OCI-LY7 (cell line): ENCODE measurements at regions not wholly inside any gene's neighbourhood (a gene's known extent, or its start where the extent isn't known, plus 50 kb on each side); places are given as distances from the start of the nearest gene placed in this dataset.

Source experiments
- BruUV-seq: library from RNA; stranded (reverse); fragments of 400-500 nt; replicated peaks from 2 replicates; lab custom pipeline; 2021; lab: Mats Ljungman, UMichigan
- CTCF ChIA-PET: fragments of 300-600 bp; sonication (Branson Sonifier 250); formaldehyde crosslinking; loops from one replicate; lab custom pipeline; 2022; ENCODE audit warnings: antibody characterized with exemption; ENCODE audit not compliant: unreplicated experiment; lab: Charles Lee
- POLR2A ChIA-PET: fragments of 300-600 bp; sonication (Branson Sonifier 250); formaldehyde crosslinking; loops from one replicate; lab custom pipeline; 2022; ENCODE audit warnings: antibody characterized with exemption; lab: Charles Lee
- DNase-seq: peaks from one replicate; pipeline ENCODE4 v3.0.0-alpha.2; 2015; ENCODE audit warnings: low spot score
- H2AFZ ChIP-seq: fragments of 200-600 bp; sonication (generic), shearing (Covaris generic); 2 replicates; pipeline ENCODE4 v1.6.1; 2014; ENCODE audit warnings: mild to moderate bottlenecking, antibody characterized with exemption, low read length, moderate library complexity
- H3K27ac ChIP-seq: fragments of 200-600 bp; sonication (generic); 2 replicates; pipeline ENCODE4 v1.5.1; 2014; ENCODE audit warnings: mixed run types, low read depth, mild to moderate bottlenecking, moderate library complexity, low read length, inconsistent platforms; ENCODE audit not compliant: poor library complexity, severe bottlenecking
- H3K36me3 ChIP-seq: fragments of 200-600 bp; sonication (generic); 2 replicates; pipeline ENCODE4 v1.6.1; 2014; ENCODE audit warnings: mild to moderate bottlenecking, antibody characterized with exemption, low read length, moderate library complexity, mixed read lengths; ENCODE audit not compliant: insufficient read depth
- H3K4me1 ChIP-seq: fragments of 200-600 bp; sonication (generic); 2 replicates; pipeline ENCODE4 v1.5.1; 2014; ENCODE audit warnings: mild to moderate bottlenecking, low read length; ENCODE audit not compliant: insufficient read depth, poor library complexity, severe bottlenecking
- H3K4me2 ChIP-seq: fragments of 200-600 bp; sonication (generic); 2 replicates; pipeline ENCODE4 v1.6.1; 2014; ENCODE audit warnings: mild to moderate bottlenecking, low read length
- H3K4me3 ChIP-seq: fragments of 200-600 bp; sonication (generic); 2 replicates; pipeline ENCODE4 v1.5.1; 2014; ENCODE audit warnings: mild to moderate bottlenecking, low read depth, low read length; ENCODE audit not compliant: poor library complexity, severe bottlenecking
- H3K79me2 ChIP-seq: fragments of 200-600 bp; sonication (generic); 2 replicates; pipeline ENCODE4 v1.6.1; 2016; ENCODE audit warnings: low read depth, mild to moderate bottlenecking, low read length, moderate library complexity, mixed read lengths; ENCODE audit not compliant: insufficient read depth
- H3K9me2 ChIP-seq: fragments of 200-600 bp; sonication (generic); 2 replicates; pipeline ENCODE4 v1.6.1; 2016; ENCODE audit warnings: mild to moderate bottlenecking, low read length, mixed read lengths; ENCODE audit not compliant: insufficient read depth
- H3K9me3 ChIP-seq: fragments of 200-600 bp; sonication (generic); 2 replicates; pipeline ENCODE4 v1.6.1; 2014; ENCODE audit warnings: mild to moderate bottlenecking, mixed run types, low read length, mixed read lengths
- H4K20me1 ChIP-seq: fragments of 200-600 bp; sonication (generic); 2 replicates; pipeline ENCODE4 v1.6.1; 2014; ENCODE audit warnings: mild to moderate bottlenecking, antibody characterized with exemption, low read length, moderate library complexity, mixed read lengths; ENCODE audit not compliant: insufficient read depth
- EZH2phosphoT487 ChIP-seq: fragments of 200-600 bp; sonication (generic); IDR thresholded peaks from 2 replicates; pipeline ENCODE4 v1.6.1; 2018; ENCODE audit warnings: low read depth, borderline replicate concordance, mild to moderate bottlenecking, mixed run types, antibody characterized with exemption, low read length, moderate library complexity, mixed read lengths
- intact Hi-C: fragments of 100-400 bp; cut with micrococcal nuclease; formaldehyde crosslinking; loops from one replicate; pipeline ENCODE4 v1.10.0; 2022; ENCODE audit not compliant: unreplicated experiment
- TF ChIP-seq, protein P1 (sequence below): fragments of 200-600 bp; sonication (generic); conservative IDR thresholded peaks from 2 replicates; pipeline ENCODE4 v1.5.1; 2014; ENCODE audit warnings: mild to moderate bottlenecking, antibody characterized with exemption, low read length, moderate library complexity, mixed read lengths

DNA sequence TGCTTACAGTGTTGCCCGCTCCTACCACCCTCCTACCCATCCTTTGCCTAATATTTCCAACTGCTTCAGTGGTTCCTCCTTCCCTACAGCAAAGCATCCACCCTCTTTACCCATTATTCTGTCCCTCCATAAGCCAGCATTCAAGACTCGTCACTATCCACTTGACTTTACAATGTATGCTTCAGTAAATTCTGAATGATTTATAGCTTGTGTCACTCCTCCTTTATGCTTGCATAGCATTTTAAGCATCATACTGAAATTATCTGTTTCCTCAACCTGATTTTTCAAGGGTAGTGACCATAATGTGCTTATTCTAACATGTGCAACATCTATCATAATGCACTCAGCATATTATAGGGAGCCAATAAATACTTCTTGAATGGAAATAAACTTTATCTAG, 365.5 kb downstream of the RAB28 start:
- Histone ChIP-seq H3K9me2 (no peaks in the 10 kb centered on the region), H3K9me3 (no peaks in the 10 kb centered on the region), H3K4me2 (no peak overlapping the region), H2AFZ (no peak overlapping the region), H3K27ac (no peak overlapping the region), H4K20me1 (no peaks in the 10 kb centered on the region), H3K4me1 (no peaks in the 10 kb centered on the region), H3K4me3 (no peak overlapping the region), H3K79me2 (no peaks in the 10 kb centered on the region), H3K36me3 (no peaks in the 10 kb centered on the region)
- ChIA-PET POLR2A (interaction anchor here (0.6 kb wide), 1 partner anchor 91 kb away, joined by 3 read pairs; no protein-coding TSS in a partner anchor), CTCF (no interaction called here)
- no TSS peak for BruUV-seq
- no peak for TF ChIP-seq EZH2phosphoT487
- TF ChIP-seq, protein P1, sequence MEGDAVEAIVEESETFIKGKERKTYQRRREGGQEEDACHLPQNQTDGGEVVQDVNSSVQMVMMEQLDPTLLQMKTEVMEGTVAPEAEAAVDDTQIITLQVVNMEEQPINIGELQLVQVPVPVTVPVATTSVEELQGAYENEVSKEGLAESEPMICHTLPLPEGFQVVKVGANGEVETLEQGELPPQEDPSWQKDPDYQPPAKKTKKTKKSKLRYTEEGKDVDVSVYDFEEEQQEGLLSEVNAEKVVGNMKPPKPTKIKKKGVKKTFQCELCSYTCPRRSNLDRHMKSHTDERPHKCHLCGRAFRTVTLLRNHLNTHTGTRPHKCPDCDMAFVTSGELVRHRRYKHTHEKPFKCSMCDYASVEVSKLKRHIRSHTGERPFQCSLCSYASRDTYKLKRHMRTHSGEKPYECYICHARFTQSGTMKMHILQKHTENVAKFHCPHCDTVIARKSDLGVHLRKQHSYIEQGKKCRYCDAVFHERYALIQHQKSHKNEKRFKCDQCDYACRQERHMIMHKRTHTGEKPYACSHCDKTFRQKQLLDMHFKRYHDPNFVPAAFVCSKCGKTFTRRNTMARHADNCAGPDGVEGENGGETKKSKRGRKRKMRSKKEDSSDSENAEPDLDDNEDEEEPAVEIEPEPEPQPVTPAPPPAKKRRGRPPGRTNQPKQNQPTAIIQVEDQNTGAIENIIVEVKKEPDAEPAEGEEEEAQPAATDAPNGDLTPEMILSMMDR, result no peak
- intact Hi-C loops, result no loop called here
- no peak for DNase-seq

DNA sequence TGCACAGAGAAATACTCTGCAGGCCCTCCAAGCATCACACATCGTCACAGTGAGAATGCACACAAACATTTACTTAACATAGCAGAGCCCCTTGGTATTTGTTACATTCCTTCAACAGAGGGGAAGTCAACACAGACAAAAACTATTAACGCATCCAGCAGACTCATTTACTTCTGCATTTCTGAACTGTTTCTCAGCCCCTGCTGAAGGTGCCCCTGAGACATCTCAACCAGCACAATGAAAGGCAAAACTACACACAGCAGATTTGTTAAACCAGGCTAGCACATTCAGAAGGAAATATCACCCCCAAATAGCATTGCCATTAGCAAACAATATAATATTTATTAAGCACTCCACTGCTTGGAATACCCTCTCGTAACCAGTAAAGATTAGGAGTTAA, 367.0 kb downstream of the RAB28 start:
- Histone ChIP-seq H2AFZ (no peak overlapping the region), H3K4me3 (no peak overlapping the region), H3K79me2 (no peaks in the 10 kb centered on the region), H3K27ac (no peak overlapping the region), H3K4me2 (no peak overlapping the region), H4K20me1 (no peaks in the 10 kb centered on the region), H3K36me3 (no peaks in the 10 kb centered on the region), H3K4me1 (no peaks in the 10 kb centered on the region), H3K9me2 (no peaks in the 10 kb centered on the region), H3K9me3 (no peaks in the 10 kb centered on the region)
- no peak for TF ChIP-seq EZH2phosphoT487
- TF ChIP-seq, protein P1, result no peak
- BruUV-seq, result no TSS peak
- intact Hi-C loops, result no loop called here
- ChIA-PET POLR2A (no interaction called here), CTCF (no interaction called here)
- DNase-seq, result no peak

DNA sequence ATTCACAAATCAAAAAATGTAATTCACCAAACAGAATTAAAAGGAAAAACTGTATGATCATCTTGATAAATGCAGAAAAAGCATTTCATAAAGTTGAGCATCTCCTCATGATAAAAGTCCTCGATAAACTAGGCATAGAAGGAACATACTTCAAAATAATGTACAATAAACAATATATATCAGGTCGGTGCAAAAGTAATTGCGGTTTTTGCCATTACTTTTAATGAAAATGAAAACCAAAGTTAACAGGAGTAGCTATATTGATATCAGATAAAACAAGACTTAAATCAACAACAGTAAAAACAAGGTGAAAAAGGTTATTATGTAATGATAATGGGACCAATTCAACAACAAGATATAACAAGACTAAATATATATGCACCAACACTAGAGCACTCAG, 372.1 kb downstream of the RAB28 start:
- no TSS peak for BruUV-seq
- no peak for DNase-seq
- Histone ChIP-seq H3K27ac (no peak overlapping the region), H3K4me3 (no peak overlapping the region), H4K20me1 (no peaks in the 10 kb centered on the region), H3K9me2 (no peaks in the 10 kb centered on the region), H2AFZ (no peak overlapping the region), H3K4me1 (no peaks in the 10 kb centered on the region), H3K79me2 (no peaks in the 10 kb centered on the region), H3K36me3 (no peaks in the 10 kb centered on the region), H3K9me3 (no peaks in the 10 kb centered on the region), H3K4me2 (no peak overlapping the region)
- intact Hi-C loops, result no loop called here
- TF ChIP-seq, protein P1, result no peak
- TF ChIP-seq EZH2phosphoT487, result no peak
- POLR2A ChIA-PET, result no interaction called here
- CTCF ChIA-PET, result no interaction called here
